ENCODE measurements at regions not wholly inside any gene's neighbourhood (a gene's known extent, or its start where the extent isn't known, plus 50 kb on each side); places are given as distances from the start of the nearest gene placed in this dataset.

GRCh38 chr6:133645966-133646740 lies 242.8 kb upstream of the TCF21 start:
- TF ChIP-seq EZH2 (IDR thresholded peaks at IDR 0.05; ENCODE audit: low read length, missing control alignments), result no peak
- TF ChIP-seq, protein P1, sequence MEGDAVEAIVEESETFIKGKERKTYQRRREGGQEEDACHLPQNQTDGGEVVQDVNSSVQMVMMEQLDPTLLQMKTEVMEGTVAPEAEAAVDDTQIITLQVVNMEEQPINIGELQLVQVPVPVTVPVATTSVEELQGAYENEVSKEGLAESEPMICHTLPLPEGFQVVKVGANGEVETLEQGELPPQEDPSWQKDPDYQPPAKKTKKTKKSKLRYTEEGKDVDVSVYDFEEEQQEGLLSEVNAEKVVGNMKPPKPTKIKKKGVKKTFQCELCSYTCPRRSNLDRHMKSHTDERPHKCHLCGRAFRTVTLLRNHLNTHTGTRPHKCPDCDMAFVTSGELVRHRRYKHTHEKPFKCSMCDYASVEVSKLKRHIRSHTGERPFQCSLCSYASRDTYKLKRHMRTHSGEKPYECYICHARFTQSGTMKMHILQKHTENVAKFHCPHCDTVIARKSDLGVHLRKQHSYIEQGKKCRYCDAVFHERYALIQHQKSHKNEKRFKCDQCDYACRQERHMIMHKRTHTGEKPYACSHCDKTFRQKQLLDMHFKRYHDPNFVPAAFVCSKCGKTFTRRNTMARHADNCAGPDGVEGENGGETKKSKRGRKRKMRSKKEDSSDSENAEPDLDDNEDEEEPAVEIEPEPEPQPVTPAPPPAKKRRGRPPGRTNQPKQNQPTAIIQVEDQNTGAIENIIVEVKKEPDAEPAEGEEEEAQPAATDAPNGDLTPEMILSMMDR (conservative IDR thresholded peaks at IDR 0.05 in 1 of 2, IDR thresholded peaks at IDR 0.05 in 1 of 2; ENCODE audit: low read depth in 1 of 2, low read length in 2 of 2), result no peak

Data from fibroblast of lung (primary cell).